ENCODE measurements at regions not wholly inside any gene's neighbourhood (a gene's known extent, or its start where the extent isn't known, plus 50 kb on each side); places are given as distances from the start of the nearest gene placed in this dataset.

- Histone ChIP-seq H3K36me3 (ENCODE audit: control insufficient read depth in 2 of 2, insufficient read depth in 1 of 2, low read length in 2 of 2) (no peaks in the 10 kb centered on the region), H3K27ac (ENCODE audit: extremely low read depth, low read depth, low read length) (no peak overlapping the region), H3K9me3 (ENCODE audit: control insufficient read depth, insufficient read depth, low read depth, low read length) (no peaks in the 10 kb centered on the region), H3K4me3 (ENCODE audit: low read depth, low read length) (no peak overlapping the region), H3K4me1 (ENCODE audit: control insufficient read depth, insufficient read depth, low read length) (no peaks in the 10 kb centered on the region)
- ChIA-PET POLR2A (no interaction called here), CTCF (no interaction called here)
- no peak for TF ChIP-seq ZFP41 (tag by site-specific recombination; IDR thresholded peaks at IDR 0.05; ENCODE audit: borderline replicate concordance)
- no peak for TF ChIP-seq ZNF112 (tag by site-specific recombination; IDR thresholded peaks at IDR 0.05)
- no peak for TF ChIP-seq ZNF335 (tag by site-specific recombination; conservative IDR thresholded peaks at IDR 0.05)
- TF ChIP-seq KLF8 (tag by site-specific recombination; IDR thresholded peaks at IDR 0.05) = no peak
- TF ChIP-seq YY2 (tag by site-specific recombination; IDR thresholded peaks at IDR 0.05) = no peak
- TF ChIP-seq ZNF660 (tag by site-specific recombination; IDR thresholded peaks at IDR 0.05) = no peak
- TF ChIP-seq ZNF513 (tag by site-specific recombination; IDR thresholded peaks at IDR 0.05) = no peak
- TF ChIP-seq ZNF121 (tag by site-specific recombination; IDR thresholded peaks at IDR 0.05) = no peak
- TF ChIP-seq ZNF202 (tag by site-specific recombination; IDR thresholded peaks at IDR 0.05; ENCODE audit: borderline replicate concordance) = no peak
Observed at GRCh38 chr5:120394259-120394658, 69.8 kb upstream of the PRR16 start.

- no peak for TF ChIP-seq ZNF132 (tag by site-specific recombination; IDR thresholded peaks at IDR 0.05; ENCODE audit: borderline replicate concordance)
- TF ChIP-seq TCF7L2 (IDR thresholded peaks at IDR 0.05; ENCODE audit: borderline replicate concordance, low read depth, low read length) = no peak
- no peak for TF ChIP-seq ZBTB11 (tag by site-specific recombination; conservative IDR thresholded peaks at IDR 0.05; ENCODE audit: low read depth)
- no peak for TF ChIP-seq ZNF624 (tag by site-specific recombination; IDR thresholded peaks at IDR 0.05)
- no peak for TF ChIP-seq ZBTB44 (tag by site-specific recombination; IDR thresholded peaks at IDR 0.05)
- no peak for TF ChIP-seq ZBTB26 (tag by site-specific recombination; optimal IDR thresholded peaks at IDR 0.05)
- TF ChIP-seq ZSCAN16 (tag by site-specific recombination; IDR thresholded peaks at IDR 0.05) = no peak
- CTCF ChIA-PET = no interaction called here
- H3K4me3 ChIP-seq (ENCODE audit: low read depth, low read length) = no peak overlapping the region
- POLR2A ChIA-PET = no interaction called here
- H3K27ac ChIP-seq (ENCODE audit: extremely low read depth, low read depth, low read length) = no peak overlapping the region
- no peaks in the 10 kb centered on the region for H3K4me1 ChIP-seq (ENCODE audit: control insufficient read depth, insufficient read depth, low read length)
- no peaks in the 10 kb centered on the region for H3K36me3 ChIP-seq (ENCODE audit: control insufficient read depth in 2 of 2, insufficient read depth in 1 of 2, low read length in 2 of 2)
- no peaks in the 10 kb centered on the region for H3K9me3 ChIP-seq (ENCODE audit: control insufficient read depth, insufficient read depth, low read depth, low read length)
Observed at GRCh38 chr5:120396186-120396585, 67.9 kb upstream of the PRR16 start.

All from HEK293 (cell line).